Breast epithelium (tissue), 3 donors: ENCODE measurements at regions not wholly inside any gene's neighbourhood (a gene's known extent, or its start where the extent isn't known, plus 50 kb on each side); places are given as distances from the start of the nearest gene placed in this dataset.

Experiments used
- POLR2A ChIP-seq: fragments of 450-650 bp; IDR thresholded peaks from one replicate; pipeline ENCODE4 v1.6.1; 2016; ENCODE audit warnings: antibody characterized with exemption, mild to moderate bottlenecking, moderate library complexity
- POLR2AphosphoS5 ChIP-seq, 3 donors: sonication (generic); formaldehyde crosslinking; IDR thresholded peaks; one replicate each; pipeline ENCODE4 v1.6.1; 2017; ENCODE audit warnings: antibody characterized with exemption in 3 of 3
- TF ChIP-seq, protein P1 (sequence below), 3 donors: fragments of 450-650 bp; IDR thresholded peaks; one replicate each; pipeline ENCODE4 v1.5.1; 2016 to 2017; ENCODE audit warnings: antibody characterized with exemption in 3 of 3, mild to moderate bottlenecking in 3 of 3, moderate library complexity in 3 of 3

DNA sequence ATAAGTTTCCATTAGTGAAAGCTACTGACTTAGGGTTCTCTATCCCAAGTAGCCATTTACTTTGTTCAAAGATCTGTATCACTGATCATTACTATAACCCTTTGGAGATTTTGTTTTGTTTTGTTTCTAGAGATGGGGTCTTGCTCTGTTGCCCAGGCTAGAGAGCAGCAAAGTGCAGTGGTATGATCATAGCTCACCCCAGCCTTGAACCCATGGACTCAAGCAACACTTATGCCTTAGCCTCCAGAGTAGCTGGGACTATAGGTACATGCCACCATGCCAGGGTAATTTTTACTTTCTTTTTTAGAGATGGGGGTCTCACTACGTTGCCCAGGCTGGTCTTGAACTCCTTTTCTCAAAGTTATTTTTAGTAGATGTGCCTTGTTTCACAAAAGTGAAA lies 154.7 kb downstream of the KCNJ2 start:
- TF ChIP-seq, protein P1, sequence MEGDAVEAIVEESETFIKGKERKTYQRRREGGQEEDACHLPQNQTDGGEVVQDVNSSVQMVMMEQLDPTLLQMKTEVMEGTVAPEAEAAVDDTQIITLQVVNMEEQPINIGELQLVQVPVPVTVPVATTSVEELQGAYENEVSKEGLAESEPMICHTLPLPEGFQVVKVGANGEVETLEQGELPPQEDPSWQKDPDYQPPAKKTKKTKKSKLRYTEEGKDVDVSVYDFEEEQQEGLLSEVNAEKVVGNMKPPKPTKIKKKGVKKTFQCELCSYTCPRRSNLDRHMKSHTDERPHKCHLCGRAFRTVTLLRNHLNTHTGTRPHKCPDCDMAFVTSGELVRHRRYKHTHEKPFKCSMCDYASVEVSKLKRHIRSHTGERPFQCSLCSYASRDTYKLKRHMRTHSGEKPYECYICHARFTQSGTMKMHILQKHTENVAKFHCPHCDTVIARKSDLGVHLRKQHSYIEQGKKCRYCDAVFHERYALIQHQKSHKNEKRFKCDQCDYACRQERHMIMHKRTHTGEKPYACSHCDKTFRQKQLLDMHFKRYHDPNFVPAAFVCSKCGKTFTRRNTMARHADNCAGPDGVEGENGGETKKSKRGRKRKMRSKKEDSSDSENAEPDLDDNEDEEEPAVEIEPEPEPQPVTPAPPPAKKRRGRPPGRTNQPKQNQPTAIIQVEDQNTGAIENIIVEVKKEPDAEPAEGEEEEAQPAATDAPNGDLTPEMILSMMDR (IDR thresholded peaks at IDR 0.05), result no peak
- TF ChIP-seq POLR2AphosphoS5 (IDR thresholded peaks at IDR 0.05) (no peak), POLR2A (no peak)
